Neural cell (in vitro differentiated cells): ENCODE measurements at regions not wholly inside any gene's neighbourhood (a gene's known extent, or its start where the extent isn't known, plus 50 kb on each side); places are given as distances from the start of the nearest gene placed in this dataset.

ENCODE experiments used
- H2AFZ ChIP-seq: fragments of 200-600, 300-800 bp; sonication (generic), shearing (Covaris generic); 2 replicates; pipeline ENCODE4 v1.6.0; 2014; ENCODE audit warnings: low read depth, mild to moderate bottlenecking, antibody characterized with exemption, low read length, moderate library complexity
- H3F3A ChIP-seq: fragments of 200-600 bp; shearing (Covaris generic); 2 replicates; pipeline ENCODE4 v1.6.1; 2016; ENCODE audit warnings: mild to moderate bottlenecking, moderate library complexity, mixed read lengths, antibody characterized with exemption, low read length; ENCODE audit not compliant: insufficient read depth, poor library complexity, severe bottlenecking
- H3K27ac ChIP-seq: fragments of 200-600, 300-800 bp; sonication (generic), shearing (Covaris generic); 2 replicates; pipeline ENCODE4 v1.5.1; 2014; ENCODE audit warnings: mild to moderate bottlenecking, low read length, moderate library complexity
- H3K27me3 ChIP-seq: fragments of 300-800, 200-600 bp; sonication (generic), shearing (Covaris generic); 2 replicates; pipeline ENCODE4 v1.6.0; 2014; ENCODE audit warnings: mild to moderate bottlenecking, low read depth, low read length, moderate library complexity; ENCODE audit not compliant: insufficient read depth
- H3K36me3 ChIP-seq: fragments of 300-800, 200-600 bp; sonication (generic), shearing (Covaris generic); 2 replicates; pipeline ENCODE4 v1.5.1; 2014; ENCODE audit warnings: mild to moderate bottlenecking, antibody characterized with exemption, low read length, moderate library complexity; ENCODE audit not compliant: insufficient read depth
- H3K4me2 ChIP-seq: fragments of 300-800, 200-600 bp; sonication (generic), shearing (Covaris generic); 2 replicates; pipeline ENCODE4 v1.6.0; 2014; ENCODE audit warnings: mild to moderate bottlenecking, low read length
- H3K4me3 ChIP-seq: fragments of 300-800, 200-600 bp; sonication (generic), shearing (Covaris generic); 2 replicates; pipeline ENCODE4 v1.5.1; 2014; ENCODE audit warnings: mild to moderate bottlenecking, low read length, moderate library complexity
- H3K79me2 ChIP-seq: fragments of 200-600 bp; shearing (Covaris generic); replicated peaks from 2 replicates; pipeline ENCODE4 v1.6.0; 2014; ENCODE audit warnings: mild to moderate bottlenecking, low read length, moderate library complexity; ENCODE audit not compliant: insufficient read depth
- H3K9ac ChIP-seq: fragments of 300-800, 200-600 bp; sonication (generic), shearing (Covaris generic); 2 replicates; pipeline ENCODE4 v1.6.1; 2016; ENCODE audit warnings: mild to moderate bottlenecking, low read length, mixed read lengths
- H3K9me2 ChIP-seq: fragments of 200-600 bp; shearing (Covaris generic); 2 replicates; pipeline ENCODE4 v1.6.1; 2016; ENCODE audit warnings: mild to moderate bottlenecking, low read length, mixed read lengths; ENCODE audit not compliant: insufficient read depth
- H3K9me3 ChIP-seq: fragments of 200-600, 300-800 bp; sonication (generic), shearing (Covaris generic); 2 replicates; pipeline ENCODE4 v1.6.1; 2016; ENCODE audit warnings: mild to moderate bottlenecking, mixed run types, low read length, moderate library complexity, mixed read lengths
- H4K20me1 ChIP-seq: fragments of 200-600 bp; shearing (Covaris generic); 2 replicates; pipeline ENCODE4 v1.6.1; 2016; ENCODE audit warnings: mild to moderate bottlenecking, mixed run types; ENCODE audit not compliant: insufficient read depth
- CTCF ChIP-seq: fragments of 450-650 bp; IDR thresholded peaks from 2 replicates; pipeline ENCODE4 v1.5.1; 2014; ENCODE audit warnings: antibody characterized with exemption, mild to moderate bottlenecking, moderate library complexity; ENCODE audit not compliant: poor library complexity, severe bottlenecking
- EP300 ChIP-seq: fragments of 450-650 bp; conservative IDR thresholded peaks from 2 replicates; pipeline ENCODE4 v1.6.1; 2014; ENCODE audit warnings: antibody characterized with exemption, mild to moderate bottlenecking, moderate library complexity; ENCODE audit not compliant: poor library complexity, severe bottlenecking
- EZH2 ChIP-seq: fragments of 200-600, 300-800 bp; shearing (Covaris generic), sonication (generic); IDR thresholded peaks from 2 replicates; pipeline ENCODE4 v1.6.1; 2014; ENCODE audit warnings: antibody characterized with exemption, low read length, borderline replicate concordance, mild to moderate bottlenecking; ENCODE audit not compliant: insufficient read depth, poor library complexity, severe bottlenecking
- MXI1 ChIP-seq: fragments of 450-650 bp; conservative IDR thresholded peaks from 2 replicates; pipeline ENCODE4 v1.6.1; 2014; ENCODE audit warnings: antibody characterized with exemption, mild to moderate bottlenecking; ENCODE audit not compliant: poor library complexity, severe bottlenecking
- POLR2AphosphoS5 ChIP-seq: IDR thresholded peaks from 2 replicates; pipeline ENCODE4 v1.6.1; 2012
- RAD21 ChIP-seq: fragments of 450-650 bp; conservative IDR thresholded peaks from 2 replicates; pipeline ENCODE4 v1.6.1; 2014; ENCODE audit warnings: antibody characterized with exemption, mild to moderate bottlenecking, moderate library complexity
- REST ChIP-seq: IDR thresholded peaks from 2 replicates; pipeline ENCODE4 v1.6.1; 2012; ENCODE audit warnings: borderline replicate concordance
- SMC3 ChIP-seq: fragments of 450-650 bp; conservative IDR thresholded peaks from 2 replicates; pipeline ENCODE4 v1.6.1; 2014; ENCODE audit warnings: antibody characterized with exemption, mild to moderate bottlenecking, moderate library complexity; ENCODE audit not compliant: poor library complexity
- TAF1 ChIP-seq: IDR thresholded peaks from 2 replicates; pipeline ENCODE4 v1.6.1; 2012; ENCODE audit warnings: low read depth

GRCh38 chr5:125609011-125609410 lies 814.2 kb upstream of the GRAMD2B start:
- Histone ChIP-seq H2AFZ (no peak overlapping the region), H3K27me3 (no peaks in the 10 kb centered on the region), H3K4me2 (no peak overlapping the region), H3K9me2 (no peaks in the 10 kb centered on the region), H4K20me1 (no peaks in the 10 kb centered on the region), H3K79me2 (no peaks in the 10 kb centered on the region), H3F3A (no peaks in the 10 kb centered on the region), H3K4me3 (no peak overlapping the region), H3K9me3 (no peaks in the 10 kb centered on the region), H3K36me3 (no peaks in the 10 kb centered on the region), H3K27ac (no peak overlapping the region), H3K9ac (no peak overlapping the region)
- TF ChIP-seq SMC3, result no peak
- no peak for TF ChIP-seq TAF1
- TF ChIP-seq MXI1, result no peak
- no peak for TF ChIP-seq POLR2AphosphoS5
- TF ChIP-seq RAD21, result no peak
- no peak for TF ChIP-seq REST
- TF ChIP-seq EZH2, result no peak
- no peak for TF ChIP-seq CTCF
- TF ChIP-seq EP300, result no peak

- no peak overlapping the region for H2AFZ ChIP-seq
- H3K9me2 ChIP-seq, result no peaks in the 10 kb centered on the region
- TF ChIP-seq MXI1 (no peak), POLR2AphosphoS5 (no peak), CTCF (no peak), EZH2 (no peak), RAD21 (no peak), TAF1 (no peak)
- H3K4me3 ChIP-seq, result no peak overlapping the region
- no peaks in the 10 kb centered on the region for H3K36me3 ChIP-seq
- no peaks in the 10 kb centered on the region for H4K20me1 ChIP-seq
- no peak overlapping the region for H3K27ac ChIP-seq
- no peak overlapping the region for H3K4me2 ChIP-seq
- no peak overlapping the region for H3K9ac ChIP-seq
- H3K27me3 ChIP-seq, result no peaks in the 10 kb centered on the region
- H3F3A ChIP-seq, result no peaks in the 10 kb centered on the region
- H3K79me2 ChIP-seq, result no peaks in the 10 kb centered on the region
- no peaks in the 10 kb centered on the region for H3K9me3 ChIP-seq
Measured at GRCh38 chr5:125610892-125611291, 812.3 kb upstream of the GRAMD2B start.
